ENCODE measurements at regions not wholly inside any gene's neighbourhood (a gene's known extent, or its start where the extent isn't known, plus 50 kb on each side); places are given as distances from the start of the nearest gene placed in this dataset.

- TF ChIP-seq CTCF (conservative IDR thresholded peaks at IDR 0.05; ENCODE audit: low read depth, low read length) (no peak), EZH2 (IDR thresholded peaks at IDR 0.05; ENCODE audit: low read length, unreplicated experiment) (no peak), EZH2phosphoT487 (IDR thresholded peaks at IDR 0.05; ENCODE audit: borderline replicate concordance, low read length) (no peak)
- ChIA-PET CTCF (no interaction called here), POLR2A (ENCODE audit: unreplicated experiment) (no interaction called here)
- BruUV-seq (replicated peaks): no TSS peak
- intact Hi-C loops (cut with micrococcal nuclease): no loop called here
- Histone ChIP-seq H3F3A (ENCODE audit: low read length, unreplicated experiment) (no peaks in the 10 kb centered on the region), H3K79me2 (ENCODE audit: low read length) (no peaks in the 10 kb centered on the region), H2AFZ (ENCODE audit: low read length) (no peak overlapping the region), H3K27ac (ENCODE audit: low read length) (no peak overlapping the region), H3K9me2 (replicated peaks; ENCODE audit: low read length) (no peaks in the 10 kb centered on the region), H3K36me3 (ENCODE audit: low read depth, low read length) (no peaks in the 10 kb centered on the region), H3K9me3 (ENCODE audit: low read length) (no peaks in the 10 kb centered on the region), H3K4me2 (ENCODE audit: low read length) (no peak overlapping the region), H4K20me1 (ENCODE audit: low read length) (no peaks in the 10 kb centered on the region), H3K4me3 (ENCODE audit: low read length) (no peak overlapping the region), H3K9ac (ENCODE audit: low read length) (no peak overlapping the region), H3K4me1 (ENCODE audit: insufficient read depth, low read length) (no peaks in the 10 kb centered on the region), H3K27me3 (ENCODE audit: low read length) (peaks cover 12% of the 10 kb centered on the region)
- DNase-seq (no peak), ATAC-seq (no peak)
These were observed 226.0 kb upstream of the TSHZ2 start for GRCh38 chr20:52746190-52746589.

GRCh38 chr20:52744441-52744840, 227.7 kb upstream of the TSHZ2 start:
- Histone ChIP-seq H3K79me2 (ENCODE audit: low read length) (no peaks in the 10 kb centered on the region), H3K9me3 (ENCODE audit: low read length) (no peaks in the 10 kb centered on the region), H3K9ac (ENCODE audit: low read length) (no peak overlapping the region), H3K4me1 (ENCODE audit: insufficient read depth, low read length) (no peaks in the 10 kb centered on the region), H2AFZ (ENCODE audit: low read length) (no peak overlapping the region), H4K20me1 (ENCODE audit: low read length) (no peaks in the 10 kb centered on the region), H3K4me3 (ENCODE audit: low read length) (no peak overlapping the region), H3K27ac (ENCODE audit: low read length) (no peak overlapping the region), H3K9me2 (replicated peaks; ENCODE audit: low read length) (no peaks in the 10 kb centered on the region), H3K4me2 (ENCODE audit: low read length) (no peak overlapping the region), H3F3A (ENCODE audit: low read length, unreplicated experiment) (no peaks in the 10 kb centered on the region), H3K36me3 (ENCODE audit: low read depth, low read length) (no peaks in the 10 kb centered on the region), H3K27me3 (ENCODE audit: low read length) (0 out of 2 replicates have a peak, but pooled peaks cover 10% of the 10 kb centered on the region)
- intact Hi-C loops (cut with micrococcal nuclease): no loop called here
- no peak for TF ChIP-seq CTCF (conservative IDR thresholded peaks at IDR 0.05; ENCODE audit: low read depth, low read length)
- TF ChIP-seq EZH2 (IDR thresholded peaks at IDR 0.05; ENCODE audit: low read length, unreplicated experiment): no peak
- no peak for TF ChIP-seq EZH2phosphoT487 (IDR thresholded peaks at IDR 0.05; ENCODE audit: borderline replicate concordance, low read length)
- POLR2A ChIA-PET (ENCODE audit: unreplicated experiment): no interaction called here
- DNase-seq: no peak
- BruUV-seq (replicated peaks): no TSS peak
- CTCF ChIA-PET: no interaction called here
- ATAC-seq: no peak

GRCh38 chr20:52738081-52738480, 234.1 kb upstream of the TSHZ2 start:
- BruUV-seq (replicated peaks): no TSS peak
- Histone ChIP-seq H3K9me3 (ENCODE audit: low read length) (peaks cover 3% of the 10 kb centered on the region; the same call in 1 of the 2 replicates), H3K27me3 (ENCODE audit: low read length) (0 out of 2 replicates have a peak, but pooled peaks cover 12% of the 10 kb centered on the region), H3K4me1 (ENCODE audit: insufficient read depth, low read length) (no peaks in the 10 kb centered on the region), H3F3A (ENCODE audit: low read length, unreplicated experiment) (no peaks in the 10 kb centered on the region), H3K36me3 (ENCODE audit: low read depth, low read length) (no peaks in the 10 kb centered on the region), H3K4me2 (ENCODE audit: low read length) (no peak overlapping the region), H3K9ac (ENCODE audit: low read length) (no peak overlapping the region), H4K20me1 (ENCODE audit: low read length) (no peaks in the 10 kb centered on the region), H2AFZ (ENCODE audit: low read length) (no peak overlapping the region), H3K4me3 (ENCODE audit: low read length) (no peak overlapping the region), H3K9me2 (replicated peaks; ENCODE audit: low read length) (no peaks in the 10 kb centered on the region), H3K79me2 (ENCODE audit: low read length) (no peaks in the 10 kb centered on the region), H3K27ac (ENCODE audit: low read length) (no peak overlapping the region)
- intact Hi-C loops (cut with micrococcal nuclease): no loop called here
- TF ChIP-seq EZH2phosphoT487 (IDR thresholded peaks at IDR 0.05; ENCODE audit: borderline replicate concordance, low read length) (no peak), CTCF (conservative IDR thresholded peaks at IDR 0.05; ENCODE audit: low read depth, low read length) (no peak), EZH2 (IDR thresholded peaks at IDR 0.05; ENCODE audit: low read length, unreplicated experiment) (no peak)
- ChIA-PET CTCF (no interaction called here), POLR2A (ENCODE audit: unreplicated experiment) (no interaction called here)
- ATAC-seq (no peak), DNase-seq (no peak)
